ENCODE measurements at regions not wholly inside any gene's neighbourhood (a gene's known extent, or its start where the extent isn't known, plus 50 kb on each side); places are given as distances from the start of the nearest gene placed in this dataset.

DNA sequence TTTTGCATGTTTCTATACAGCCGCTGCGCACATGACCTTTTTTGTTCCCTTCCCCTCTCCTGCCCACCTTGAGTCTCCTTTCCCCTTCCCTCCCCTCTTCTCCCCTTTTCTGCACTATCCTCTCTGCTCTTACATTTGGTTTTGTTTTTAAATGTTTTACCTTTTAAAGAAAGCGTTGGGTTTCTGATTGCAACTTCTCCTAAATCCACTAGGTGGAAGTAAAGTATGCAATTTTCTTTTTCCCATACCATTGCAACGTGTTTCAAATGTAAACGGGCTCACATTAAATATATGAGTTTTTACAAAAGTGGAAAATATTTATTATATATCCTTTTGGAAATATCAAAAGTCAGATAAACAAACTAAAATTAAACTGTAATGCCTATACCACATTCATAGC, 500.9 kb downstream of the DIRAS2 start:
- Histone ChIP-seq H4K20me1 (ENCODE audit: control insufficient read depth, extremely low read depth, insufficient read depth, low read length) (no peaks in the 10 kb centered on the region), H3K9ac (ENCODE audit: control insufficient read depth, extremely low read depth, insufficient read depth, low read length) (no peak overlapping the region), H3K9me3 (ENCODE audit: control insufficient read depth, low read depth, low read length) (no peaks in the 10 kb centered on the region), H3K27ac (ENCODE audit: control insufficient read depth, insufficient read depth, low read length) (no peak overlapping the region), H3K4me1 (ENCODE audit: control insufficient read depth, extremely low read depth, insufficient read depth, low read length) (no peaks in the 10 kb centered on the region), H3K79me2 (ENCODE audit: control insufficient read depth, insufficient read depth, low read length) (no peaks in the 10 kb centered on the region), H3K4me3 (ENCODE audit: control insufficient read depth in 2 of 3, extremely low read depth in 1 of 3, insufficient read depth in 2 of 3, low read depth in 1 of 3, low read length in 3 of 3) (no peak overlapping the region), H3K4me2 (ENCODE audit: control insufficient read depth, extremely low read depth, insufficient read depth, low read depth, low read length) (no peak overlapping the region), H2AFZ (ENCODE audit: control insufficient read depth, low read length) (no peak overlapping the region), H3K9me1 (ENCODE audit: control insufficient read depth, extremely low read depth, insufficient read depth, low read length) (no peaks in the 10 kb centered on the region), H3K27me3 (ENCODE audit: control insufficient read depth, extremely low read depth, insufficient read depth, low read length) (no peaks in the 10 kb centered on the region), H3K36me3 (ENCODE audit: control insufficient read depth in 2 of 2, extremely low read depth in 1 of 2, insufficient read depth in 2 of 2, low read length in 2 of 2) (no peaks in the 10 kb centered on the region)
- no peak for TF ChIP-seq EZH2 (IDR thresholded peaks at IDR 0.05; ENCODE audit: low read length)
- TF ChIP-seq, protein P1, sequence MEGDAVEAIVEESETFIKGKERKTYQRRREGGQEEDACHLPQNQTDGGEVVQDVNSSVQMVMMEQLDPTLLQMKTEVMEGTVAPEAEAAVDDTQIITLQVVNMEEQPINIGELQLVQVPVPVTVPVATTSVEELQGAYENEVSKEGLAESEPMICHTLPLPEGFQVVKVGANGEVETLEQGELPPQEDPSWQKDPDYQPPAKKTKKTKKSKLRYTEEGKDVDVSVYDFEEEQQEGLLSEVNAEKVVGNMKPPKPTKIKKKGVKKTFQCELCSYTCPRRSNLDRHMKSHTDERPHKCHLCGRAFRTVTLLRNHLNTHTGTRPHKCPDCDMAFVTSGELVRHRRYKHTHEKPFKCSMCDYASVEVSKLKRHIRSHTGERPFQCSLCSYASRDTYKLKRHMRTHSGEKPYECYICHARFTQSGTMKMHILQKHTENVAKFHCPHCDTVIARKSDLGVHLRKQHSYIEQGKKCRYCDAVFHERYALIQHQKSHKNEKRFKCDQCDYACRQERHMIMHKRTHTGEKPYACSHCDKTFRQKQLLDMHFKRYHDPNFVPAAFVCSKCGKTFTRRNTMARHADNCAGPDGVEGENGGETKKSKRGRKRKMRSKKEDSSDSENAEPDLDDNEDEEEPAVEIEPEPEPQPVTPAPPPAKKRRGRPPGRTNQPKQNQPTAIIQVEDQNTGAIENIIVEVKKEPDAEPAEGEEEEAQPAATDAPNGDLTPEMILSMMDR (optimal IDR thresholded peaks at IDR 0.05 in 1 of 3, IDR thresholded peaks at IDR 0.05 in 1 of 3, conservative IDR thresholded peaks at IDR 0.05 in 1 of 3; ENCODE audit: extremely low read depth in 1 of 3, insufficient read depth in 2 of 3, low read length in 3 of 3) = peak in 2 of 3 experiments; percentile 39 to 42
- dilution Hi-C loops (cut with MboI; ENCODE audit: extremely low pct_ligation_motif_present, low sequenced_read_pairs) = no loop called here
- DNase-seq (ENCODE audit: low read depth, low spot score) = no peak
- FAIRE-seq = no peak

DNA sequence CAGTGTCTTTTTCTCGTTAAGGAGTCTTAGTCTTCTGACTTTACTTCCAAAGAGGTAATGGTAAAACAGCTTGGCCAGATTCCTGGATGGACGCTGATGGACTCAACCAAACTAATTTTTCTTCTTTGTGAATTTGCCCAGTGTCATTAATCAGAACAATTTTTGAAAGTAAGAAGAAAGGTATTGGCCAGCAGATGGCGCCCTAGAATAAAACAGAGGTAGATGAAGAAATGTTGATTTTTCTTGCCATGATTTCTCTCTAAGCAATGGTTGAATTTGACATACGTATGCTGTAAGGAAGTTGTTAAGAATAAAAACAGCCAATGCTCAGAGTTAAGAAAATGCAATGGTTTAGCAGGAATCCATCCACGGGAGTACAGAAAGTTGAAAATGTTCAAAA, 500.0 kb downstream of the DIRAS2 start:
- Histone ChIP-seq H3K4me2 (ENCODE audit: control insufficient read depth, extremely low read depth, insufficient read depth, low read depth, low read length) (no peak overlapping the region), H3K27me3 (ENCODE audit: control insufficient read depth, extremely low read depth, insufficient read depth, low read length) (no peaks in the 10 kb centered on the region), H2AFZ (ENCODE audit: control insufficient read depth, low read length) (no peak overlapping the region), H3K9me3 (ENCODE audit: control insufficient read depth, low read depth, low read length) (no peaks in the 10 kb centered on the region), H3K36me3 (ENCODE audit: control insufficient read depth in 2 of 2, extremely low read depth in 1 of 2, insufficient read depth in 2 of 2, low read length in 2 of 2) (no peaks in the 10 kb centered on the region), H3K27ac (ENCODE audit: control insufficient read depth, insufficient read depth, low read length) (no peak overlapping the region), H3K4me3 (ENCODE audit: control insufficient read depth in 2 of 3, extremely low read depth in 1 of 3, insufficient read depth in 2 of 3, low read depth in 1 of 3, low read length in 3 of 3) (no peak overlapping the region), H4K20me1 (ENCODE audit: control insufficient read depth, extremely low read depth, insufficient read depth, low read length) (no peaks in the 10 kb centered on the region), H3K4me1 (ENCODE audit: control insufficient read depth, extremely low read depth, insufficient read depth, low read length) (no peaks in the 10 kb centered on the region), H3K9me1 (ENCODE audit: control insufficient read depth, extremely low read depth, insufficient read depth, low read length) (no peaks in the 10 kb centered on the region), H3K79me2 (ENCODE audit: control insufficient read depth, insufficient read depth, low read length) (no peaks in the 10 kb centered on the region), H3K9ac (ENCODE audit: control insufficient read depth, extremely low read depth, insufficient read depth, low read length) (no peak overlapping the region)
- dilution Hi-C loops (cut with MboI; ENCODE audit: extremely low pct_ligation_motif_present, low sequenced_read_pairs) = no loop called here
- DNase-seq (ENCODE audit: low read depth, low spot score) (no peak), FAIRE-seq (no peak)
- TF ChIP-seq, protein P1 (optimal IDR thresholded peaks at IDR 0.05 in 1 of 3, IDR thresholded peaks at IDR 0.05 in 1 of 3, conservative IDR thresholded peaks at IDR 0.05 in 1 of 3; ENCODE audit: extremely low read depth in 1 of 3, insufficient read depth in 2 of 3, low read length in 3 of 3) = peak in 2 of 3 experiments; percentile 44 to 48
- TF ChIP-seq EZH2 (IDR thresholded peaks at IDR 0.05; ENCODE audit: low read length) = no peak

Measured in keratinocyte (primary cell).